ENCODE measurements at regions not wholly inside any gene's neighbourhood (a gene's known extent, or its start where the extent isn't known, plus 50 kb on each side); places are given as distances from the start of the nearest gene placed in this dataset.

DNA sequence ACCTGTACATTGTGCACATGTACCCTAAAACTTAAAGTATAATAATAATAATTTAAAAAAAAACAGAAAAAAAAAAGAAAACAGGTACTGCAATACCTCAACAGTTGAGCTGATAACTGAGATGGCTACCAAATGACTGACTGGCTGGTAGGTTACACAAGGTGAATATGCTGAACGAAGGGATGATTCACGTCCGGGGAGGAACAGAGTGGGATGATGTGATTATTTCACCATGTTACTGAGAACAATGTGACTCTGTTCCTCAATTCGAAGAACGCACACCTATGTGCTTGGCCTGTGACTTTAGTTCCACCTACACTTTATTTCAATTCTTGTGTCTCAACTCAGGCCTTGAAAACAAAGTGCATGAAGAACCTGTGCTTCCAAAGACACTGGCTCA lies 111.7 kb downstream of the CXXC4 start:
- ATAC-seq (no peak), FAIRE-seq (peak; percentile 23), DNase-seq (ENCODE audit: extremely low read depth in 1 of 4, low spot score in 3 of 4) (no peak)
- WGBS (ENCODE audit: insufficient coverage, low coverage, missing lambda C conversion rate): 0% methylated on average over 5 of the region's 5 CpGs
- ChIA-PET POLR2A (no interaction called here), CTCF (ENCODE audit: low intra/inter-chr PET ratio) (no interaction called here)
- no peak overlapping the region for H3K4me2 ChIP-seq (ENCODE audit: insufficient read depth, low read length)
- H3K9ac ChIP-seq (ENCODE audit: insufficient read depth in 1 of 2, low read depth in 2 of 2, low read length in 2 of 2): no peak overlapping the region
- no peaks in the 10 kb centered on the region for H3K27me3 ChIP-seq (ENCODE audit: control insufficient read depth in 2 of 2, insufficient read depth in 2 of 2, low read length in 2 of 2)
- intact Hi-C loops (cut with micrococcal nuclease) (no loop called here), in situ Hi-C loops (cut with MboI) (no loop called here)
- no peak overlapping the region for H2AFZ ChIP-seq (ENCODE audit: low read depth, low read length)
- H3K27ac ChIP-seq (ENCODE audit: extremely low read depth, low read depth, low read length): no peak overlapping the region
- H3K9me3 ChIP-seq (replicated peaks; ENCODE audit: control insufficient read depth, insufficient read depth, low read depth, low read length): no peaks in the 10 kb centered on the region
- TF ChIP-seq SRSF1 (IDR thresholded peaks at IDR 0.05; ENCODE audit: low read depth, low read length) (no peak), FIP1L1 (IDR thresholded peaks at IDR 0.05; ENCODE audit: low read depth, low read length, poor library complexity, severe bottlenecking) (no peak), ZNF311 (CRISPR knock-in tag; IDR thresholded peaks at IDR 0.05) (no peak)
- no TSS peak for BruUV-seq (replicated peaks)
- no peaks in the 10 kb centered on the region for H3K79me2 ChIP-seq (ENCODE audit: control insufficient read depth, insufficient read depth, low read length)
- H3K4me3 ChIP-seq: no peak overlapping the region
- no peaks in the 10 kb centered on the region for H4K20me1 ChIP-seq (replicated peaks; ENCODE audit: control insufficient read depth, insufficient read depth, low read length)
- H3K36me3 ChIP-seq (ENCODE audit: control insufficient read depth, insufficient read depth, low read length): no peaks in the 10 kb centered on the region
- no peaks in the 10 kb centered on the region for H3K9me1 ChIP-seq (ENCODE audit: control insufficient read depth, insufficient read depth, low read length)
- no peaks in the 10 kb centered on the region for H3K4me1 ChIP-seq (replicated peaks in 1 of 2; ENCODE audit: control insufficient read depth in 2 of 2, insufficient read depth in 2 of 2, low read length in 2 of 2)

- intact Hi-C loops (cut with micrococcal nuclease) (no loop called here), in situ Hi-C loops (cut with MboI) (no loop called here)
- DNase-seq (ENCODE audit: extremely low read depth in 1 of 4, low spot score in 3 of 4) (no peak), FAIRE-seq (no peak), ATAC-seq (no peak)
- TF ChIP-seq BRCA1 (IDR thresholded peaks at IDR 0.05): no peak
- TF ChIP-seq BRCA1 (CRISPR knock-in tag; IDR thresholded peaks at IDR 0.05): no peak
- Histone ChIP-seq H3K36me3 (ENCODE audit: control insufficient read depth, insufficient read depth, low read length) (no peaks in the 10 kb centered on the region), H3K4me3 (no peak overlapping the region), H3K79me2 (ENCODE audit: control insufficient read depth, insufficient read depth, low read length) (no peaks in the 10 kb centered on the region), H3K4me2 (ENCODE audit: insufficient read depth, low read length) (no peak overlapping the region), H3K4me1 (replicated peaks in 1 of 2; ENCODE audit: control insufficient read depth in 2 of 2, insufficient read depth in 2 of 2, low read length in 2 of 2) (no peaks in the 10 kb centered on the region), H3K27ac (ENCODE audit: extremely low read depth, low read depth, low read length) (no peak overlapping the region), H3K9ac (ENCODE audit: insufficient read depth in 1 of 2, low read depth in 2 of 2, low read length in 2 of 2) (no peak overlapping the region), H3K27me3 (ENCODE audit: control insufficient read depth in 2 of 2, insufficient read depth in 2 of 2, low read length in 2 of 2) (no peaks in the 10 kb centered on the region), H4K20me1 (replicated peaks; ENCODE audit: control insufficient read depth, insufficient read depth, low read length) (no peaks in the 10 kb centered on the region), H3K9me3 (replicated peaks; ENCODE audit: control insufficient read depth, insufficient read depth, low read depth, low read length) (no peaks in the 10 kb centered on the region), H2AFZ (ENCODE audit: low read depth, low read length) (no peak overlapping the region), H3K9me1 (ENCODE audit: control insufficient read depth, insufficient read depth, low read length) (no peaks in the 10 kb centered on the region)
- POLR2A ChIA-PET: no interaction called here
- CTCF ChIA-PET (ENCODE audit: low intra/inter-chr PET ratio): no interaction called here
- BruUV-seq (replicated peaks): no TSS peak
- 0% methylated on average over 1 of the region's 1 CpG for WGBS (ENCODE audit: insufficient coverage, low coverage, missing lambda C conversion rate)
Measured at GRCh38 chr4:104381729-104382128, 113.0 kb downstream of the CXXC4 start.
